HG02759 (cell line): ENCODE measurements at regions not wholly inside any gene's neighbourhood (a gene's known extent, or its start where the extent isn't known, plus 50 kb on each side); places are given as distances from the start of the nearest gene placed in this dataset.

Source experiments
- ATAC-seq: cut with Tn5 transposase; IDR thresholded peaks from one replicate; pipeline ENCODE4 v1.9.1; 2021; ENCODE audit warnings: mild to moderate bottlenecking, moderate library complexity; ENCODE audit not compliant: unreplicated experiment

GRCh38 chr6:21420146-21420878, 173.2 kb upstream of the SOX4 start:
- ATAC-seq: no peak

- no peak for ATAC-seq
These were observed 172.6 kb upstream of the SOX4 start for GRCh38 chr6:21420926-21421325.

DNA sequence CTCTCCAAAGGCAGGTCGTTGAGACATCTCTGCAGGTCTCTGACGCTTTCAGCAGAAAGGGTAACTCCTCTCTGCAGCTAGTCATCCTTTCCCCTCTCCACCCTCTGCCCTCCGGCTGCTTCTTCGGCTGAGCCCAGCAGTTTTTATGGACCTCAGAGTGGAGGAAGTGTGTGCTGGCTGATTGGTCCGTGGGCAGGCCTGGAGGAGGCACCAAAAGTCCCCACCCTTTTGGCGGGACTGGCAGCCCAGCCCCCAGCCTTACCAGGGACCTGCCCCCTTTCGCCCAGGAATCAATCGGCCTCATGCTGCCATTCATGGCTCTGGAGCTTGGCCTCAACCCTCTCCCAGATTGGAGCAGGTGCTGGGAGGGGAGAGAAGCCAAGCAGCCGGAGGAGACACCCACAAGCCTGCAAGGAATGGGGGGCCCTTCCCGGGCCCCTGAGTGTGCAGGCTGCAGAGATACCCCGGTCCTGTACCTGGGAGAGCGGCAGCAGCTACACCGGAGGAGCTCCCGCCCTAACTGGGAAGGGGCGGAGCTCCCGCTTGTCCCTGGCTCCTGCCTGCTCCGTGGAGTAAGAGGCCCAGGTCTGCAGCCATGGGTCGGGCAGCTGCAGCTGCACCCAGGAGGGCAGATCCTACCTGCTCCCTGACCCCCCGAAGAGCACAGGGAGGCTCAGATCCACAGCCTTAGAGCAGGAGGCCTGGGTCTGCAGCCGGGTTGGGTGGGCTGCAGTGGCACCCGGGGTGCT, 170.3 kb upstream of the SOX4 start:
- no peak for ATAC-seq

DNA sequence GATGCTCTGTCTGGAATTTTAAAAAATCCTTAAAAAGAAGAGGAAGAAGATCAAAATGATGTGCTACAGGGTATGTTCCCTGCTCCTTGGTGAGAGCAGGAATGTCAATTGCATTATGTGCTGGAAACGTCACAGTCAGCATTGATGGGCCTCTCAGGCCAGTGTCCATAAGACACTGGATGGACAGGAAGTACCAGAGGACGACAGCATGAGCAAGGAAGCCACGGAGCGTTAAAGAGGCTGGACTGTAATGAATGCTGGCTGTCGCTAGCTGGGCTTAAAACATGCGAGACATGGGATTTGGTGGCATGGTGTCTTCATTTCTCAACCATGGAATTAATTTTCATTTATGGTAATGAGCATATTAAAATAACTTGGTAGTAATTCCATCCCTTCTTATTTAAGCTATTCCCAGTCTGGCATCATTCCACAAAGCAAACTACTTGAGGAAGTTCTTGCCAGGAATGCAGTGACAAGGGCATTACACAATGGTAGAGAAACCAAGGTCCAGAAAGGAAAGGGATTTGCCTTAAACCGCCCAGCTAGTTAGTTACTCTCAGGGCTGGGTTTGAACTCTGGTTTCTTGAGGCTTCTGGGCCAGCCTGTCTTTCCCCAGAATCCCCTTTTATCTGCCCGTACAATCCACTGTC, 166.6 kb upstream of the SOX4 start:
- ATAC-seq: no peak

- no peak for ATAC-seq
These were observed 164.3 kb upstream of the SOX4 start for GRCh38 chr6:21429291-21429690.

DNA sequence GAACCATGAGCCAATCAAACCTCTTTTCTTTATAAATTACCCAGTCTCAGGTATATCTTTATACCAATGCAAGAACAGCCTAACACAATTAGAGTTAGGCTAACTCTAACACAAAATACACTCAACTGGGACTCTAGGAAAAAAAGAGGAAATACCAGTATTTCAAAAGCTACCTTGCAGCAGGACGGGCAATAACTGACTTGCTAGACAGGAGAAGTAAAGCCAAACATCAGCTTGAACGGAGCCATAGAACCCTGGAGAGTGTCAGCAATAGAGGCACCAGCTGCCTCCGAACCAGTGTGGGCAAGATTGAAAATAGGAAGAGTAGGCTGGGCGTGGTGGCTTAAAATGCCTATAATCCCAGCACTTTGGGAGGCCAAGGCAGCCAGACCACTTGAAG, 162.0 kb upstream of the SOX4 start:
- no peak for ATAC-seq

GRCh38 chr6:21436625-21437024, 156.9 kb upstream of the SOX4 start:
- ATAC-seq: no peak

- ATAC-seq: no peak
These were observed 156.0 kb upstream of the SOX4 start for GRCh38 chr6:21437581-21437980.

- ATAC-seq: peak; percentile 95
These were observed 155.1 kb upstream of the SOX4 start for GRCh38 chr6:21438237-21438985.

DNA sequence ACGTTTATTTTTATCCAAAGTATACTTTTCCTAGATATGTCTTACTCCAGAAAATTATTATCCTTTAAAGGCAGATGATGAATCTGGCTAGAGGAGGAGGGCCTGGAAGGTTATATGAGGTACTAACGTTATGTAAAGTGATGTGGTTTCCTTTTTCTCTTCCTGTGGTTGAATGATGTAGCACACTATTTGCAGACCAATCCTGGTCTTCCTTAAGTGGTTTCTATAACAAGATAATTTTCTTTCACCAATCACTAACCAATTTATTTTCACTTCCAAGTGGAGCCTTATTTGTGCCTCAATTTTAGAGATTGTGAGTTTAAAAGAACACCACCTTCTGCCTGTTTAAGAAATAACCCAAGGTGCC, 154.6 kb upstream of the SOX4 start:
- peak; percentile 54 for ATAC-seq

DNA sequence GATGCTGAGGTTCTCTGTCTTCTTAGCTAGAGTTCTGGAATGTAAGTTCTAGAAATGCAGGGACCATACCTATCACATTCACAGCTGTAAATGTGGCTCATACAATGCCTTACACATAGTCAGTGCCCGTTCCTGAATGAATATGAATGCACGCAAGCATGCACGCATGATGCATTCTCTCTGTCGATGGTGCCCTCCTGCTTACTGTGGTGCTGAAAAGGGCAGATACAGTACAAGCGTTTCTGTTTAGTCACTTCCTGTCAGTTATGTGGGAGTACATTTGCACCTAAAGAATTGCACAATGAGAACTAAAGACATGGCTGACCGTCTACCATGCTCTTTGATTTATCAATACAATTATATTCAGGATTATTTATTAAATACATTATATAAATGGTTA, 152.2 kb upstream of the SOX4 start:
- no peak for ATAC-seq

DNA sequence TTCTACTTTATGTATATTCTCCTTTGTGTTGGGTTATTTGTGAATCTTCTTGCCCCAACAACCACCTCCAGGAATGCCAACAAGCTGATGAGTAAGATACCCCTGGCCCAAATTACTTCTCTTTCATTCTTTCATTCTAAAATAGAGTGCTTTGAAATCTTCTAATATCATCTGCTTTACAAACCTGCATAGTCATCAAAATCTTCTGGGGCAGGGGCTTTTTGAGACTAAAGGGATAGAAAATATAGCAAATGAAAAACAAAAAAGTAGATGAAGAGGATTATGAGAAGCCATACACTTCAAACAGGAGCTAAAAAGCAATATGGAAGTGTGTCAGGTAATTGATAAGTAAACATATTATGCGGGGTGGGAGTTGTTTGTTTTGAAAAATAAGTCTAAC, 150.7 kb upstream of the SOX4 start:
- ATAC-seq: no peak

DNA sequence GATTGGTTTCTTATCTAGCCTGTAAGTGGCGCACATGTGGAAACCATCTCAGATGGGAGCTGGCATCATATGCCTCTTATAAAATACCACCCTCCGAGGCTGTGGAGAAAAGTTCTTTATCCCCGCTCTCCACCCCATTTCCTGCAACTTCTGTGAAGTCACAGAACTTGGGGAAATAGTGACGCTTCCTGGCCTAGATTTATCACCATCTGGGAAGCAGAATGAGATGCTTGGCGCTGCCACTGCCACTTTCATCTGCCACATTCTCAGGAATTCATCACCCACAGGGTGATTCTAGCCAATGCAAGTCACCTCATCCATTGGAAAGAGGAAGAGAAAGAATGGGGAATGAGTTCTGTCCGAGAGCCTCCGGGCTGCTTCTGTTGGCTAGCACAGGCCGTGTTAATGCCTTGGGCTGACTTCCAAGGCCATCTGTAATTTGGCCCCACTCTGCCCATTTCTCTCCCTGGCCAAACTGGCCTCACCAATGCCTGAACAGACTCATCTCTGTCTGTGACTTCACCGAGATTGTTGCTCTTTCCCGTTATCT, 148.8 kb upstream of the SOX4 start:
- ATAC-seq: no peak

- ATAC-seq: no peak
These were observed 145.6 kb upstream of the SOX4 start for GRCh38 chr6:21447987-21448386.

DNA sequence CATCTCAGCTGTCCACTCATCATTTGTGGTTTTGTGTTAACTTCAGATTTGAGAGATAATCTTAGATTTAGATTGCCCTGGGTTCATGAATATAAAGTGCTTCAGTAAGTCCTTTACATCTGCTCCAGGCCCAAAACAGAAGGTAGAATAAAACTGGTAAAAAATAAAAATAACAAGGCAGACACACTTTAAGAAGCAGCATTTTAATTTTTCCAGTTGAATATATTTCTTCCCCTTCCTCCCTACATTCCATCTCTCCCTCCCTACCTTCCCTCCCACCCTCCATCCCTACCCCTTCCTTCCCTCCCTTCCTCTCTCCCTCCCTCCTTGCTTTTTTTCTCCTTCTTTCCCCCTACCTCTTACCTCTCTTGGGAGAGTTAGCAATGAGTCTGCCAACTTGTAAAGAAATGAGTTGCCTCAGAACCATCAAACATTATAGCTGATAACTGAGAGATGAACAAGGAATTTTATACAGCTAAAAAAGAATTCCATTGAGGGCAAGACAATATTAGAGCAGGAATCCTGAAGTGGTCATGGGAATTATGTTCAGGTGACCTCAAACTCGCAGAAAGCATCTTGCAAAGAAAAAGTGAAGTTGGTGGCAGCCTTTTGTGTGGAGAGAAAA, 145.0 kb upstream of the SOX4 start:
- no peak for ATAC-seq

GRCh38 chr6:21450149-21450548, 143.4 kb upstream of the SOX4 start:
- ATAC-seq: no peak

DNA sequence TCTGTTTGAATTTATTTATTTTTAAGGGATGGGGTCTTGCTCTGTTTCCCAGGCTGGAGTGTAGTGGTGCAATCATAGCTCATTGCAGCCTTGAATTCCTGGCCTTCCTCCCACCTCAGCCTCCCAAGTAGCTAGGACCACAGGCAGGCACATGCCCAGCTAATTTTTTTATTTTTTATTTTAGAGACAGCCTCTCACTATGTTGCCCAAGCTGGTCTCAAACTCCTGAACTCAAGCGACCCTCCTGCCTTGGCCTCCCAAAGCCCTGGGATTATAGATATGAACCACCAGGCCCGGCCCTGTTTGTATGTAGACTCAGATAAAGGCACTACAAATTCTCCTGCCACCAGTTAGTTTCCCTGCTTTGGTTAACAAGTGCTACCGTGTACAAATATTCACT, 142.9 kb upstream of the SOX4 start:
- no peak for ATAC-seq

- ATAC-seq: no peak
These were observed 142.0 kb upstream of the SOX4 start for GRCh38 chr6:21451546-21452013.

DNA sequence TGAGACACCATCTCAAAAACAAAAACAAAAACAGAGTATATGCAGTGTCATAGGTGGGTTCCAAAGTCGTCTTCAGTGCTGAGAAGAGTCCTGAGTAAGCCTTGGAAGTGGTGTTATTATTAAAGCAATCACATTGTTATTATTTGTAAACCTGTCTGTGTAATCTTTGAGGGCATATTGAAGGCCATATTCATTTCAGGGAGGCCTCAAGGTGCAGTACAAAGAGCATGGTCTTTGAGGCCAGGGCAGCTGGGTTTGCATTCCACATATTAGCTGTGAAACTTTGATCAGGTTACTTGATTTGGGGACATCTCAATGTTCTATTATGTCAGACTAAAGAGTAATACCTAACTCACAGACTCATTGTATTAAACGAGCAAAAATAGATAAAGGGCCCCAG, 139.3 kb upstream of the SOX4 start:
- no peak for ATAC-seq

- ATAC-seq: no peak
These were observed 138.5 kb upstream of the SOX4 start for GRCh38 chr6:21455071-21455470.

DNA sequence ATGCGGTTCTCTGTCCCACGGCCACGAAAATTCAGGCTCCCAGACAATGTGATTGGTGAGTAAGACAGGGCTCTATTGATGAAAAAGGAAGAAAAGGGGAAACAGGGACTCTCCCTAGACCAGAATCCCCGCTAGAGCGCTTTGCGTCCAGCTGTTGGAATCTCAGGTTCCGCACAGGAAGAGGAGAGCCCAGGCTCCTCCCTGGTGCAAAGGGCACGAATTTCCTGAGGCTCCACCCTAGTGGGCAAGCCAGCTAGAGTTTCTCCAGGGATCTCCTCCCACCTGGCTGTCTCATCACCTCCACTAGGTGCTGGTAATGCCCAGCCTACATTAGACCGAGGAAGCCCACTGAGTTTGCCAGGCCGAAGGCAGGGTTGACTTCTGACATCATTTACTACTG, 135.9 kb upstream of the SOX4 start:
- no peak for ATAC-seq
